ENCODE measurements at regions not wholly inside any gene's neighbourhood (a gene's known extent, or its start where the extent isn't known, plus 50 kb on each side); places are given as distances from the start of the nearest gene placed in this dataset.

DNA sequence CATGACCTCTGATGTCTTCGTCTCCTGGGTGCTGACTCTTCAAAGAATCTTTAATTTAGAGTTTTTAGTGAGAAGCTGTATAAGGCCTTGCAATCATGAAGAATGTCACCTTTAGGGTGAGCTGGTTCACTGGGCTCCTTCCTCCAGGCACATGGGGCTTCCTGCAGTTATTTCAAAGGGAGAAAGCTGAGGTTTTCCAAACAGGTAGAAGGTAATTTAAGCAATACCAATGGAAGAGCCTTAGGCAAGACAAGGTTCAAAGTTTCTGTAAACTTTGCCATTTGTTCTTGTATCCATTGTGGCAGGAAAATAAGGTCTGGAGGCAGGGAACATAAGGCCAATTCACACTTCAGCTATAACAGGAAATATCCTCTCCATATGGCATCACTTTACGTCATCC is 88.0 kb upstream of the EIF5 start:
- H3K36me3 Mint-ChIP-seq: peaks cover 14% of the 10 kb centered on the region
- ATAC-seq (no peak), DNase-seq (ENCODE audit: low spot score) (no peak)
- POLR2A ChIA-PET: interaction anchor here (0.7 kb wide), 1 partner anchor 652 kb away, joined by 3 read pairs; no protein-coding TSS in a partner anchor
- CTCF ChIA-PET: interaction anchor here (0.6 kb wide), 1 partner anchor 29 kb away, joined by 3 read pairs; no protein-coding TSS in a partner anchor
- no peaks in the 10 kb centered on the region; the same call in 1 of the 2 replicates for H3K27me3 Mint-ChIP-seq (ENCODE audit: low read depth)
- no peak for TF ChIP-seq ZNF121 (CRISPR knock-in tag; IDR thresholded peaks at IDR 0.05)
- no peak for TF ChIP-seq JAZF1 (CRISPR knock-in tag; IDR thresholded peaks at IDR 0.05)
- TF ChIP-seq, protein P1, sequence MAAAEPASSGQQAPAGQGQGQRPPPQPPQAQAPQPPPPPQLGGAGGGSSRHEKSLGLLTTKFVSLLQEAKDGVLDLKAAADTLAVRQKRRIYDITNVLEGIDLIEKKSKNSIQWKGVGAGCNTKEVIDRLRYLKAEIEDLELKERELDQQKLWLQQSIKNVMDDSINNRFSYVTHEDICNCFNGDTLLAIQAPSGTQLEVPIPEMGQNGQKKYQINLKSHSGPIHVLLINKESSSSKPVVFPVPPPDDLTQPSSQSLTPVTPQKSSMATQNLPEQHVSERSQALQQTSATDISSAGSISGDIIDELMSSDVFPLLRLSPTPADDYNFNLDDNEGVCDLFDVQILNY (CRISPR knock-in tag; IDR thresholded peaks at IDR 0.05): no peak
- TF ChIP-seq, protein P2, sequence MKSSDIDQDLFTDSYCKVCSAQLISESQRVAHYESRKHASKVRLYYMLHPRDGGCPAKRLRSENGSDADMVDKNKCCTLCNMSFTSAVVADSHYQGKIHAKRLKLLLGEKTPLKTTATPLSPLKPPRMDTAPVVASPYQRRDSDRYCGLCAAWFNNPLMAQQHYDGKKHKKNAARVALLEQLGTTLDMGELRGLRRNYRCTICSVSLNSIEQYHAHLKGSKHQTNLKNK (CRISPR knock-in tag; IDR thresholded peaks at IDR 0.05): no peak
- H3K9me3 Mint-ChIP-seq: peaks cover 25% of the 10 kb centered on the region
- peak overlapping the region; percentile 34 for H3K27ac Mint-ChIP-seq
- no peak overlapping the region for H3K4me3 Mint-ChIP-seq
- peaks cover 17% of the 10 kb centered on the region for H3K4me1 Mint-ChIP-seq

DNA sequence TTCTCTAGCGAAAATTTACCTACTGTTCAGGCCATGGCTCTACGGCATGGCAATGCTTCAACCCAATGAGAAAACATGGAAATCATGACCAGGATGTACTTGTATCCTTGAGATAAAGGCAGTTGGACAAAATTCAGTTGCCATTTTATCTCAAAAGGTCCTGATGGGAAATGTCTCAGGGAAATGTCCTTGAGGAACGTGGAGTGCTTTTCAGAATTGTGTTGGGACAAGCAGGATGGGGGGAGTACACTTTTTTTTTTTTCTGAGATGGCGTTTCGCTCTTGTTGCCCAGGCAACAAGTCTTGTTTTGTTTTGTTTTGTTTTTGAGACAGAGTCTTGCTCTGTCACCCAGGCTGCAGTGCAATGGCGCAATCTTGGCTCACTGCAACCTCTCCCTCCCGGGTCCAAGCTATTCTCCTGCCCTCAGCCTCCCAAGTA is 86.8 kb upstream of the EIF5 start:
- ATAC-seq (no peak), DNase-seq (ENCODE audit: low spot score) (no peak)
- TF ChIP-seq AR (CRISPR knock-in tag; IDR thresholded peaks at IDR 0.05): no peak
- peaks cover 19% of the 10 kb centered on the region for H3K9me3 Mint-ChIP-seq
- H3K27ac Mint-ChIP-seq: no peak overlapping the region
- H3K36me3 Mint-ChIP-seq: peaks cover 12% of the 10 kb centered on the region
- H3K4me3 Mint-ChIP-seq: no peak overlapping the region
- CTCF ChIA-PET: no interaction called here
- peaks cover 11% of the 10 kb centered on the region for H3K4me1 Mint-ChIP-seq
- POLR2A ChIA-PET: no interaction called here
- no peaks in the 10 kb centered on the region; the same call in 1 of the 2 replicates for H3K27me3 Mint-ChIP-seq (ENCODE audit: low read depth)

GRCh38 chr14:103250181-103250580 is 83.9 kb upstream of the EIF5 start:
- TF ChIP-seq E2F1 (CRISPR knock-in tag; IDR thresholded peaks at IDR 0.05) (no peak), NR2C2 (CRISPR knock-in tag; IDR thresholded peaks at IDR 0.05) (no peak), IRF2 (CRISPR knock-in tag; IDR thresholded peaks at IDR 0.05; ENCODE audit: borderline replicate concordance, low read depth) (no peak), ZNF317 (CRISPR knock-in tag; IDR thresholded peaks at IDR 0.05; ENCODE audit: borderline replicate concordance, low read depth) (no peak), RELA (CRISPR knock-in tag; IDR thresholded peaks at IDR 0.05; ENCODE audit: borderline replicate concordance) (no peak), JAZF1 (CRISPR knock-in tag; IDR thresholded peaks at IDR 0.05) (no peak), GTF2I (CRISPR knock-in tag; conservative IDR thresholded peaks at IDR 0.05) (no peak), MYBL2 (CRISPR knock-in tag; IDR thresholded peaks at IDR 0.05) (no peak), ZNF396 (CRISPR knock-in tag; IDR thresholded peaks at IDR 0.05; ENCODE audit: borderline replicate concordance) (no peak)
- TF ChIP-seq, protein P2 (CRISPR knock-in tag; IDR thresholded peaks at IDR 0.05): no peak
- TF ChIP-seq, protein P3, sequence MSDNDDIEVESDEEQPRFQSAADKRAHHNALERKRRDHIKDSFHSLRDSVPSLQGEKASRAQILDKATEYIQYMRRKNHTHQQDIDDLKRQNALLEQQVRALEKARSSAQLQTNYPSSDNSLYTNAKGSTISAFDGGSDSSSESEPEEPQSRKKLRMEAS (CRISPR knock-in tag; IDR thresholded peaks at IDR 0.05): no peak
- TF ChIP-seq, protein P4, sequence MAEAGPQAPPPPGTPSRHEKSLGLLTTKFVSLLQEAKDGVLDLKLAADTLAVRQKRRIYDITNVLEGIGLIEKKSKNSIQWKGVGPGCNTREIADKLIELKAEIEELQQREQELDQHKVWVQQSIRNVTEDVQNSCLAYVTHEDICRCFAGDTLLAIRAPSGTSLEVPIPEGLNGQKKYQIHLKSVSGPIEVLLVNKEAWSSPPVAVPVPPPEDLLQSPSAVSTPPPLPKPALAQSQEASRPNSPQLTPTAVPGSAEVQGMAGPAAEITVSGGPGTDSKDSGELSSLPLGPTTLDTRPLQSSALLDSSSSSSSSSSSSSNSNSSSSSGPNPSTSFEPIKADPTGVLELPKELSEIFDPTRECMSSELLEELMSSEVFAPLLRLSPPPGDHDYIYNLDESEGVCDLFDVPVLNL (CRISPR knock-in tag; IDR thresholded peaks at IDR 0.05; ENCODE audit: borderline replicate concordance, low read depth): no peak
- TF ChIP-seq, protein P1 (CRISPR knock-in tag; IDR thresholded peaks at IDR 0.05): no peak
- no peaks in the 10 kb centered on the region; the same call in 1 of the 2 replicates for H3K27me3 Mint-ChIP-seq (ENCODE audit: low read depth)
- ChIA-PET CTCF (interaction anchor here (0.9 to 2.0 kb wide), 4 partner anchors 31 to 145 kb away, joined by 4 to 7 read pairs (median 4); no protein-coding TSS in a partner anchor), POLR2A (no interaction called here)
- peaks cover 6% of the 10 kb centered on the region for H3K9me3 Mint-ChIP-seq
- peaks cover 3% of the 10 kb centered on the region; the same call in 1 of the 2 replicates for H3K4me1 Mint-ChIP-seq
- no peaks in the 10 kb centered on the region for H3K36me3 Mint-ChIP-seq
- ATAC-seq (no peak), DNase-seq (ENCODE audit: low spot score) (no peak)
- no peak overlapping the region for H3K27ac Mint-ChIP-seq
- H3K4me3 Mint-ChIP-seq: no peak overlapping the region

All from WTC11 (cell line).